ENCODE measurements at regions not wholly inside any gene's neighbourhood (a gene's known extent, or its start where the extent isn't known, plus 50 kb on each side); places are given as distances from the start of the nearest gene placed in this dataset.

DNA sequence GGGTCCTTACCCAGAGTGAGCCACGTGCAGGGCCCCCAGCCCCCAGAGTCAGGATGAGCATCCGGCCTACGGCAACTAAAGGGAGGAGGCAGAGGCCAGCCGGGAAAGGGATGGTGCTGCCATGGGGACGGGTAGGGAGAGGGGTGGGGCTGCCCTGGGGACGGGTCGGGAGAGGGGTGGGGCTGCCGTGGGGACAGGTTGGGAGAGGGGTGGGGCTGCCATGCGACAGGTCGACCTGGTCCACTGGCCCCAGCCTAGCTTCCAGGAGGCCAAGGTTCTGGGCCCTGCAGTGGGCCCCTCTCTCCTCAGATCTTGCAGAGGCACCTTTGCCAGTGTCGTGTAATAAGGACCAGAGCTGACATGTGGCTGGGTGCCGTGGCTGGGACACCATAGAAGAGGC is 187.7 kb downstream of the BRD1 start:
- Histone ChIP-seq H3K4me1 (ENCODE audit: control insufficient read depth in 2 of 2, insufficient read depth in 2 of 2, low read length in 2 of 2) (no peaks in the 10 kb centered on the region), H3K9me3 (ENCODE audit: control extremely low read depth in 1 of 3, control insufficient read depth in 2 of 3, insufficient read depth in 1 of 3, low read length in 2 of 3) (no peaks in the 10 kb centered on the region), H3K79me2 (ENCODE audit: control insufficient read depth, insufficient read depth, low read length) (peaks cover 100% of the 10 kb centered on the region), H4K20me1 (ENCODE audit: control insufficient read depth, insufficient read depth, low read length, poor library complexity, severe bottlenecking) (peaks cover 96% of the 10 kb centered on the region), H3K9ac (ENCODE audit: low read length) (no peak overlapping the region), H3K27ac (ENCODE audit: low read length in 2 of 2) (no peak overlapping the region), H3K27me3 (replicated peaks in 1 of 4; ENCODE audit: control extremely low read depth in 1 of 4, control insufficient read depth in 3 of 4, insufficient read depth in 4 of 4, low read length in 3 of 4) (no peaks in the 10 kb centered on the region), H2AFZ (ENCODE audit: insufficient read depth, low read depth, low read length, poor library complexity, severe bottlenecking) (no peak overlapping the region), H3K36me3 (replicated peaks in 1 of 2; ENCODE audit: control extremely low read depth in 1 of 2, control insufficient read depth in 1 of 2, extremely low read depth in 1 of 2, insufficient read depth in 2 of 2, low read length in 1 of 2) (peaks cover 0 to 25% of the 10 kb centered on the region in 2 experiments), H3K4me2 (replicated peaks; ENCODE audit: low read depth, low read length, poor library complexity, severe bottlenecking) (no peak overlapping the region), H3K4me3 (ENCODE audit: control extremely low read depth in 1 of 5, extremely low read depth in 1 of 5, insufficient read depth in 1 of 5, low read depth in 2 of 5, low read length in 4 of 5) (no peak overlapping the region)
- H3K27ac Mint-ChIP-seq = no peak overlapping the region
- H3K9me3 Mint-ChIP-seq (ENCODE audit: insufficient read depth) = no peaks in the 10 kb centered on the region
- intact Hi-C loops (cut with micrococcal nuclease) = no loop called here
- POLR2A ChIA-PET = no interaction called here
- H3K27me3 Mint-ChIP-seq = no peaks in the 10 kb centered on the region
- 95% methylated on average over 8 of the region's 12 CpGs for WGBS (ENCODE audit: insufficient coverage)
- DNase-seq = no peak
- no peak for ATAC-seq (ENCODE audit: low read depth)
- TF ChIP-seq EZH2 (IDR thresholded peaks at IDR 0.05; ENCODE audit: borderline replicate concordance, insufficient read depth, low read depth, low read length, poor library complexity, severe bottlenecking) = no peak
- TF ChIP-seq CTCF (IDR thresholded peaks at IDR 0.05) = no peak
- no peak overlapping the region for H3K4me3 Mint-ChIP-seq
- CTCF ChIA-PET = interaction anchor here (1.3 kb wide), 1 partner anchor 14 kb away, joined by 3 read pairs; no protein-coding TSS in a partner anchor
- H3K4me1 Mint-ChIP-seq = no peaks in the 10 kb centered on the region

DNA sequence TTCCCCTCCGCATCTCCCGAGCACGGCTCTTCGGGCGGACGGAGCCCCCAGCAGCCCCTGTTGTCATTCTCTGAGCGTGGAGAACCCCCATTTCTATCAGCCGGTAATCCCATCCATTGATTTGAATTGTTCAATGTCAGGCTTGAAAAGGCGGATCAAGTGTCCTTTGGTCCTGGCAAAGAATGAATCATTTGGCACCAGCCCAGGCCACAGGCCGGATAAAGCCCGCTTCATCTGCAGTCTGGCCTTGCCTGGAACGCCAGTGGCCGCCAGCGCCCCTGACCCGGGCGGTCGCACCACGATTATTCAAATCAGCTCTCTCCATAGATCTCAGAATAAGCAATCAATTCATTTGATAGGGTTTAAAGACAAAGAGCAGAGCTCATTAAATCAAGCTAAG is 188.9 kb downstream of the BRD1 start:
- ChIA-PET POLR2A (no interaction called here), CTCF (interaction anchor here (1.3 kb wide), 1 partner anchor 12 kb away, joined by 3 read pairs; no protein-coding TSS in a partner anchor)
- ATAC-seq (ENCODE audit: low read depth) = no peak
- H3K36me3 ChIP-seq (replicated peaks in 1 of 2; ENCODE audit: control extremely low read depth in 1 of 2, control insufficient read depth in 1 of 2, extremely low read depth in 1 of 2, insufficient read depth in 2 of 2, low read length in 1 of 2) = peaks cover 0 to 25% of the 10 kb centered on the region in 2 experiments
- no peak for DNase-seq
- Mint-ChIP-seq H3K4me3 (no peak overlapping the region), H3K27me3 (no peaks in the 10 kb centered on the region), H3K4me1 (no peaks in the 10 kb centered on the region), H3K27ac (no peak overlapping the region), H3K9me3 (ENCODE audit: insufficient read depth) (no peaks in the 10 kb centered on the region)
- TF ChIP-seq EZH2 (IDR thresholded peaks at IDR 0.05; ENCODE audit: borderline replicate concordance, insufficient read depth, low read depth, low read length, poor library complexity, severe bottlenecking) = no peak
- TF ChIP-seq CTCF (IDR thresholded peaks at IDR 0.05) = no peak
- H3K9ac ChIP-seq (ENCODE audit: low read length) = no peak overlapping the region
- H3K9me3 ChIP-seq (ENCODE audit: control extremely low read depth in 1 of 3, control insufficient read depth in 2 of 3, insufficient read depth in 1 of 3, low read length in 2 of 3) = no peaks in the 10 kb centered on the region
- peaks cover 97% of the 10 kb centered on the region for H3K79me2 ChIP-seq (ENCODE audit: control insufficient read depth, insufficient read depth, low read length)
- no peak overlapping the region for H3K27ac ChIP-seq (ENCODE audit: low read length in 2 of 2)
- intact Hi-C loops (cut with micrococcal nuclease) = no loop called here
- peaks cover 96% of the 10 kb centered on the region for H4K20me1 ChIP-seq (ENCODE audit: control insufficient read depth, insufficient read depth, low read length, poor library complexity, severe bottlenecking)
- no peak overlapping the region for H2AFZ ChIP-seq (ENCODE audit: insufficient read depth, low read depth, low read length, poor library complexity, severe bottlenecking)
- no peaks in the 10 kb centered on the region for H3K27me3 ChIP-seq (replicated peaks in 1 of 4; ENCODE audit: control extremely low read depth in 1 of 4, control insufficient read depth in 3 of 4, insufficient read depth in 4 of 4, low read length in 3 of 4)
- no peak overlapping the region for H3K4me2 ChIP-seq (replicated peaks; ENCODE audit: low read depth, low read length, poor library complexity, severe bottlenecking)
- H3K4me1 ChIP-seq (ENCODE audit: control insufficient read depth in 2 of 2, insufficient read depth in 2 of 2, low read length in 2 of 2) = no peaks in the 10 kb centered on the region
- no peak overlapping the region for H3K4me3 ChIP-seq (ENCODE audit: control extremely low read depth in 1 of 5, extremely low read depth in 1 of 5, insufficient read depth in 1 of 5, low read depth in 2 of 5, low read length in 4 of 5)
- over 99% methylated on average over 12 of the region's 18 CpGs for WGBS (ENCODE audit: insufficient coverage)
